ENCODE measurements at regions not wholly inside any gene's neighbourhood (a gene's known extent, or its start where the extent isn't known, plus 50 kb on each side); places are given as distances from the start of the nearest gene placed in this dataset.
"Not testable (repeated sequence)": the region's sequence is repeated elsewhere in the genome, so short reads cannot be mapped to it uniquely, and the experiment has no call there.

- no peaks in the 10 kb centered on the region for H3K27me3 ChIP-seq (ENCODE audit: control insufficient read depth, insufficient read depth, low read length)
- TF ChIP-seq CTCF (conservative IDR thresholded peaks at IDR 0.05 in 1 of 2, IDR thresholded peaks at IDR 0.05 in 1 of 2; ENCODE audit: low read depth in 1 of 2, low read length in 2 of 2): no peak
- TF ChIP-seq EZH2 (IDR thresholded peaks at IDR 0.05; ENCODE audit: low read length, missing control alignments): no peak
- no peaks in the 10 kb centered on the region for H3K36me3 ChIP-seq (ENCODE audit: control insufficient read depth, insufficient read depth, low read length)
- H4K20me1 ChIP-seq (ENCODE audit: control insufficient read depth, extremely low read depth, insufficient read depth, low read length): no peaks in the 10 kb centered on the region
- no peak overlapping the region for H3K4me2 ChIP-seq (ENCODE audit: extremely low read depth, insufficient read depth, low read length)
- H3K27ac ChIP-seq (ENCODE audit: insufficient read depth, low read length): no peak overlapping the region
- no peaks in the 10 kb centered on the region for H3K79me2 ChIP-seq (ENCODE audit: control insufficient read depth, insufficient read depth, low read length)
- H3K4me1 ChIP-seq (ENCODE audit: control insufficient read depth, extremely low read depth, insufficient read depth, low read length): no peaks in the 10 kb centered on the region
- no peak for DNase-seq (ENCODE audit: low read depth in 2 of 2)
- H3K4me3 ChIP-seq (replicated peaks in 1 of 4; ENCODE audit: control extremely low read depth in 1 of 4, insufficient read depth in 1 of 4, low read depth in 3 of 4, low read length in 4 of 4): no peak overlapping the region
- no peaks in the 10 kb centered on the region for H3K9me3 ChIP-seq (ENCODE audit: control insufficient read depth, insufficient read depth, low read depth, low read length)
- no peak overlapping the region for H3K9ac ChIP-seq (ENCODE audit: insufficient read depth, low read length)
- H2AFZ ChIP-seq (ENCODE audit: low read length): no peak overlapping the region
Measured at GRCh38 chr10:80855348-80855971, 317.8 kb downstream of the SH2D4B start.

DNA sequence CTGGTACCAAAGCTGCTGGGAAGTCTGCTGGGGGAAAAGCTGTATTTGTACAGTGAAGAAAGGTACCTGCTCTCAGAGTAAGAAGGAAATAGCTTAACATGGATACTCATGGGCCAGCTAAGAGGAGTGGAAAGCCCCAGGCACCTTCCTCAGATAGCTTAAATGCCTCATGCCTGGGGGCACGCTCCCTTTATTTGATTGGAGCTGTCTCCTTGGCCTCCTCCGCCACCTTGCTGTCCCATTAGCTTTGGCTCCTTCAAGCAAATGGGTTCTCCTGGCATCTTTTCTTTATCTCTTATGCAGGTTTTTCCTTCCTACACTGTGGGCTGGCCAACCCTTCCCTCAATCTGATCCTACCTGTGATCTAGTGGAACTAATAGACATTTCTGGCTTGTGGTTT, 318.5 kb downstream of the SH2D4B start:
- no peaks in the 10 kb centered on the region for H3K4me1 ChIP-seq (ENCODE audit: control insufficient read depth, extremely low read depth, insufficient read depth, low read length)
- H3K4me3 ChIP-seq (replicated peaks in 1 of 4; ENCODE audit: control extremely low read depth in 1 of 4, insufficient read depth in 1 of 4, low read depth in 3 of 4, low read length in 4 of 4): no peak overlapping the region
- H3K27ac ChIP-seq (ENCODE audit: insufficient read depth, low read length): no peak overlapping the region
- H2AFZ ChIP-seq (ENCODE audit: low read length): no peak overlapping the region
- no peaks in the 10 kb centered on the region for H3K27me3 ChIP-seq (ENCODE audit: control insufficient read depth, insufficient read depth, low read length)
- H3K36me3 ChIP-seq (ENCODE audit: control insufficient read depth, insufficient read depth, low read length): no peaks in the 10 kb centered on the region
- no peak overlapping the region for H3K9ac ChIP-seq (ENCODE audit: insufficient read depth, low read length)
- H3K9me3 ChIP-seq (ENCODE audit: control insufficient read depth, insufficient read depth, low read depth, low read length): no peaks in the 10 kb centered on the region
- no peaks in the 10 kb centered on the region for H4K20me1 ChIP-seq (ENCODE audit: control insufficient read depth, extremely low read depth, insufficient read depth, low read length)
- H3K79me2 ChIP-seq (ENCODE audit: control insufficient read depth, insufficient read depth, low read length): no peaks in the 10 kb centered on the region
- H3K4me2 ChIP-seq (ENCODE audit: extremely low read depth, insufficient read depth, low read length): no peak overlapping the region
- DNase-seq (ENCODE audit: low read depth in 2 of 2): no peak
- TF ChIP-seq EZH2 (IDR thresholded peaks at IDR 0.05; ENCODE audit: low read length, missing control alignments) (no peak), CTCF (conservative IDR thresholded peaks at IDR 0.05 in 1 of 2, IDR thresholded peaks at IDR 0.05 in 1 of 2; ENCODE audit: low read depth in 1 of 2, low read length in 2 of 2) (no peak)

DNA sequence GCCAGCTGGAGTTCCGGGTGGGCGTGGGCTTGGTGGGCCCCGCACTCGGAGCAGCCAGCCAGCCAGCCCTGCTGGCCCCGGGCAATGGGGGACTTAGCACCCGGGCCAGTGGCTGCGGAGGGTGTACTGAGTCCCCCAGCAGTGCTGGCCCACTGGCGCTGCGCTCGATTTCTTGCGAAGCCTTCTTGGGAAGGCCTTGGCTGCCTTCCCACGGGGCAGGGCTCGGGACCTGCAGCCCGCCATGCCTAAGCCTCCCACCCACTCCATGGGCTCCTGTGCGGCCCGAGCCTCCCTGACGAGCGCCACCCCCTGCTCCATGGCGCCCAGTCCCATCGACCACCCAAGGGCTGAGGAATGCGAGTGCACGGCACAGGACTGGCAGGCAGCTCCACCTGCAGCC, 321.6 kb downstream of the SH2D4B start:
- H3K4me2 ChIP-seq (ENCODE audit: extremely low read depth, insufficient read depth, low read length); H3K27ac ChIP-seq (ENCODE audit: insufficient read depth, low read length); H3K9ac ChIP-seq (ENCODE audit: insufficient read depth, low read length); H3K4me3 ChIP-seq (replicated peaks in 1 of 4; ENCODE audit: control extremely low read depth in 1 of 4, insufficient read depth in 1 of 4, low read depth in 3 of 4, low read length in 4 of 4); DNase-seq (ENCODE audit: low read depth in 2 of 2); H3K9me3 ChIP-seq (ENCODE audit: control insufficient read depth, insufficient read depth, low read depth, low read length); H2AFZ ChIP-seq (ENCODE audit: low read length); H3K27me3 ChIP-seq (ENCODE audit: control insufficient read depth, insufficient read depth, low read length); H4K20me1 ChIP-seq (ENCODE audit: control insufficient read depth, extremely low read depth, insufficient read depth, low read length); H3K36me3 ChIP-seq (ENCODE audit: control insufficient read depth, insufficient read depth, low read length); H3K4me1 ChIP-seq (ENCODE audit: control insufficient read depth, extremely low read depth, insufficient read depth, low read length); H3K79me2 ChIP-seq (ENCODE audit: control insufficient read depth, insufficient read depth, low read length): not testable (repeated sequence)

Measured in fibroblast of lung (primary cell).